ENCODE measurements at regions not wholly inside any gene's neighbourhood (a gene's known extent, or its start where the extent isn't known, plus 50 kb on each side); places are given as distances from the start of the nearest gene placed in this dataset.

GRCh38 chr10:117868151-117868550, 178.6 kb downstream of the RAB11FIP2 start:
- DNase-seq (ENCODE audit: low spot score), result no peak

- no peak for DNase-seq (ENCODE audit: low spot score)
Observed at GRCh38 chr10:117875793-117876192, 170.9 kb downstream of the RAB11FIP2 start.

- DNase-seq (ENCODE audit: low spot score), result no peak
Observed at GRCh38 chr10:117876210-117876609, 170.5 kb downstream of the RAB11FIP2 start.

- no peak for DNase-seq (ENCODE audit: low spot score)
Observed at GRCh38 chr10:117878626-117879025, 168.1 kb downstream of the RAB11FIP2 start.

- DNase-seq (ENCODE audit: low spot score), result no peak
Observed at GRCh38 chr10:117884093-117884492, 162.6 kb downstream of the RAB11FIP2 start.

GRCh38 chr10:117884592-117884991, 162.1 kb downstream of the RAB11FIP2 start:
- no peak for DNase-seq (ENCODE audit: low spot score)

GRCh38 chr10:117885206-117885829, 161.4 kb downstream of the RAB11FIP2 start:
- DNase-seq (ENCODE audit: low spot score), result no peak

GRCh38 chr10:117886766-117887165, 160.0 kb downstream of the RAB11FIP2 start:
- no peak for DNase-seq (ENCODE audit: low spot score)

GRCh38 chr10:117889664-117890063, 157.1 kb downstream of the RAB11FIP2 start:
- no peak for DNase-seq (ENCODE audit: low spot score)

GRCh38 chr10:117892681-117893220, 154.0 kb downstream of the RAB11FIP2 start:
- DNase-seq (ENCODE audit: low spot score), result no peak

- no peak for DNase-seq (ENCODE audit: low spot score)
Observed at GRCh38 chr10:117894339-117894738, 152.4 kb downstream of the RAB11FIP2 start.

GRCh38 chr10:117896517-117896916, 150.2 kb downstream of the RAB11FIP2 start:
- no peak for DNase-seq (ENCODE audit: low spot score)

- DNase-seq (ENCODE audit: low spot score), result no peak
Observed at GRCh38 chr10:117899181-117899683, 147.5 kb downstream of the RAB11FIP2 start.

- DNase-seq (ENCODE audit: low spot score), result no peak
Observed at GRCh38 chr10:117900280-117900679, 146.5 kb downstream of the RAB11FIP2 start.

- no peak for DNase-seq (ENCODE audit: low spot score)
Observed at GRCh38 chr10:117903854-117904253, 142.9 kb downstream of the RAB11FIP2 start.

GRCh38 chr10:117905404-117905803, 141.3 kb downstream of the RAB11FIP2 start:
- DNase-seq (ENCODE audit: low spot score), result no peak

- no peak for DNase-seq (ENCODE audit: low spot score)
Observed at GRCh38 chr10:117911684-117912083, 135.1 kb downstream of the RAB11FIP2 start.

GRCh38 chr10:117914334-117914733, 132.4 kb downstream of the RAB11FIP2 start:
- no peak for DNase-seq (ENCODE audit: low spot score)

- no peak for DNase-seq (ENCODE audit: low spot score)
Observed at GRCh38 chr10:117920956-117921355, 125.8 kb downstream of the RAB11FIP2 start.

- DNase-seq (ENCODE audit: low spot score), result no peak
Observed at GRCh38 chr10:117921421-117921820, 125.3 kb downstream of the RAB11FIP2 start.

- no peak for DNase-seq (ENCODE audit: low spot score)
Observed at GRCh38 chr10:117924820-117925219, 121.9 kb downstream of the RAB11FIP2 start.

- DNase-seq (ENCODE audit: low spot score), result no peak
Observed at GRCh38 chr10:117925369-117925768, 121.4 kb downstream of the RAB11FIP2 start.

GRCh38 chr10:117926491-117926890, 120.2 kb downstream of the RAB11FIP2 start:
- DNase-seq (ENCODE audit: low spot score), result no peak

GRCh38 chr10:117927332-117927731, 119.4 kb downstream of the RAB11FIP2 start:
- no peak for DNase-seq (ENCODE audit: low spot score)
